Chondrocyte (in vitro differentiated cells): ENCODE measurements at regions not wholly inside any gene's neighbourhood (a gene's known extent, or its start where the extent isn't known, plus 50 kb on each side); places are given as distances from the start of the nearest gene placed in this dataset.

ENCODE experiments used
- DNase-seq: peaks from one replicate; pipeline ENCODE4 v3.0.0; 2021; ENCODE audit warnings: mixed read lengths, low spot score
- H3K27ac Mint-ChIP-seq: one replicate; pipeline ENCODE4 v1.8.0; 2021; ENCODE audit warnings: mild to moderate bottlenecking, moderate library complexity, mixed read lengths; ENCODE audit not compliant: unreplicated experiment
- H3K27me3 Mint-ChIP-seq: 2 replicates; pipeline ENCODE4 v1.8.0; 2021; ENCODE audit warnings: low read depth, mixed read lengths
- H3K36me3 Mint-ChIP-seq: 2 replicates; pipeline ENCODE4 v1.8.0; 2021; ENCODE audit warnings: low read depth, mixed read lengths
- H3K4me1 Mint-ChIP-seq: 2 replicates; pipeline ENCODE4 v1.8.0; 2021; ENCODE audit warnings: low read depth, mild to moderate bottlenecking, mixed read lengths
- H3K4me3 Mint-ChIP-seq: one replicate; pipeline ENCODE4 v1.8.0; 2021; ENCODE audit warnings: mild to moderate bottlenecking, moderate library complexity, mixed read lengths; ENCODE audit not compliant: unreplicated experiment
- H3K9me3 Mint-ChIP-seq: 2 replicates; pipeline ENCODE4 v1.8.0; 2021; ENCODE audit warnings: low read depth, mixed read lengths
- CTCF ChIP-seq: fragments of 200-600 bp; sonication (generic); IDR thresholded peaks from 2 replicates; pipeline ENCODE4 v1.5.0; 2021; ENCODE audit warnings: antibody characterized with exemption, mild to moderate bottlenecking, moderate library complexity

- no peak overlapping the region for H3K27ac Mint-ChIP-seq
- H3K36me3 Mint-ChIP-seq, result peaks cover 2% of the 10 kb centered on the region
- H3K4me3 Mint-ChIP-seq, result no peak overlapping the region
- DNase-seq, result no peak
- H3K27me3 Mint-ChIP-seq, result peaks cover 23% of the 10 kb centered on the region
- H3K9me3 Mint-ChIP-seq, result peaks cover under 1% of the 10 kb centered on the region
- TF ChIP-seq CTCF, result no peak
- no peaks in the 10 kb centered on the region for H3K4me1 Mint-ChIP-seq
Measured at GRCh38 chr14:94953541-94954260, 183.8 kb upstream of the GSC start.

- no peaks in the 10 kb centered on the region for H3K4me1 Mint-ChIP-seq
Measured at GRCh38 chr14:94952097-94952496, 182.2 kb upstream of the GSC start.

GRCh38 chr14:94946244-94946643 is 176.3 kb upstream of the GSC start:
- Mint-ChIP-seq H3K4me3 (no peak overlapping the region), H3K9me3 (peaks cover 12% of the 10 kb centered on the region), H3K27me3 (peaks cover 7% of the 10 kb centered on the region), H3K27ac (no peak overlapping the region), H3K36me3 (no peaks in the 10 kb centered on the region), H3K4me1 (no peaks in the 10 kb centered on the region)
- DNase-seq, result no peak
- TF ChIP-seq CTCF, result no peak

More at GRCh38 chr14:94952097-94952496, 182.2 kb upstream of the GSC start:
- Mint-ChIP-seq H3K27me3 (peaks cover 8% of the 10 kb centered on the region), H3K9me3 (peaks cover 12% of the 10 kb centered on the region), H3K4me3 (no peak overlapping the region), H3K36me3 (peaks cover 2% of the 10 kb centered on the region), H3K27ac (no peak overlapping the region)
- no peak for TF ChIP-seq CTCF
- DNase-seq, result no peak

- Mint-ChIP-seq H3K27ac (no peak overlapping the region), H3K4me3 (no peak overlapping the region), H3K36me3 (no peaks in the 10 kb centered on the region), H3K27me3 (peaks cover 7% of the 10 kb centered on the region), H3K4me1 (no peaks in the 10 kb centered on the region), H3K9me3 (peaks cover 12% of the 10 kb centered on the region)
- no peak for DNase-seq
- TF ChIP-seq CTCF, result no peak
Measured at GRCh38 chr14:94945615-94946014, 175.7 kb upstream of the GSC start.

GRCh38 chr14:94944636-94945258 is 174.8 kb upstream of the GSC start:
- H3K36me3 Mint-ChIP-seq, result no peaks in the 10 kb centered on the region

More at GRCh38 chr14:94944636-94945258, 174.8 kb upstream of the GSC start:
- Mint-ChIP-seq H3K4me1 (no peaks in the 10 kb centered on the region), H3K27ac (no peak overlapping the region), H3K27me3 (peaks cover under 1% of the 10 kb centered on the region), H3K9me3 (peaks cover 12% of the 10 kb centered on the region), H3K4me3 (no peak overlapping the region)
- no peak for DNase-seq
- TF ChIP-seq CTCF, result no peak
